SK-N-SH (cell line): ENCODE measurements at regions not wholly inside any gene's neighbourhood (a gene's known extent, or its start where the extent isn't known, plus 50 kb on each side); places are given as distances from the start of the nearest gene placed in this dataset.

Source experiments
- CTCF ChIA-PET: fragments of 300-600, 350-600 bp; formaldehyde crosslinking; extraction: SDS; loops from one replicate; lab custom pipeline; 2021; lab: Yijun Ruan, JAX
- POLR2A ChIA-PET: fragments of 350-600 bp; sonication (Branson Sonifier 250); formaldehyde crosslinking; extraction: SDS; loops from one replicate; lab custom pipeline; 2020; ENCODE audit warnings: antibody characterized with exemption, inconsistent platforms; lab: Yijun Ruan, JAX
- DNase-seq: peaks from one replicate; pipeline ENCODE4 v3.0.0; 2012
- H2AFZ ChIP-seq: fragments of 200-600 bp; sonication (generic); 2 replicates; pipeline ENCODE4 v1.8.1; 2016; ENCODE audit warnings: antibody characterized with exemption, mild to moderate bottlenecking, low read depth
- H3F3A ChIP-seq: fragments of 200-600 bp; sonication (generic); replicated peaks from 2 replicates; pipeline ENCODE3; 2016; ENCODE audit warnings: antibody characterized with exemption, mild to moderate bottlenecking; ENCODE audit not compliant: insufficient read depth
- H3K27ac ChIP-seq, 2 experiments: fragments of 200-500 bp in 1 of 2; fragments of 200-600 bp in 1 of 2; sonication (Bioruptor generic) in 1 of 2; sonication (generic), shearing (Covaris generic) in 1 of 2; 2 replicates each; pipeline versions ENCODE4 v1.5.1 to v1.6.1; 2014 to 2016; ENCODE audit warnings: low read depth in 2 of 2, inconsistent platforms in 1 of 2, low read length in 1 of 2, mild to moderate bottlenecking in 1 of 2, mixed read lengths in 1 of 2
- H3K27me3 ChIP-seq: fragments of 200-600 bp; sonication (generic), shearing (Covaris generic); 2 replicates; pipeline ENCODE4 v1.6.1; 2016; ENCODE audit warnings: mixed run types; ENCODE audit not compliant: insufficient read depth
- H3K36me3 ChIP-seq, 2 experiments: fragments of 200-500 bp in 1 of 2; fragments of 200-600 bp in 1 of 2; sonication (Bioruptor generic) in 1 of 2; sonication (generic) in 1 of 2; replicated peaks in 1 of 2; 2 replicates each; pipeline versions ENCODE3 to v1.5.1; 2014 to 2016; ENCODE audit warnings: low read length in 1 of 2, mild to moderate bottlenecking in 1 of 2; ENCODE audit not compliant: insufficient read depth in 2 of 2, control insufficient read depth in 1 of 2
- H3K4me1 ChIP-seq, 2 experiments: fragments of 200-500 bp in 1 of 2; fragments of 200-600 bp in 1 of 2; sonication (Bioruptor generic) in 1 of 2; sonication (generic), shearing (Covaris generic) in 1 of 2; 2 replicates each; pipeline versions ENCODE4 v1.5.1 to v1.6.1; 2014 to 2016; ENCODE audit warnings: low read depth in 1 of 2, low read length in 1 of 2, mixed run types in 1 of 2; ENCODE audit not compliant: insufficient read depth in 2 of 2, control insufficient read depth in 1 of 2
- H3K4me2 ChIP-seq: fragments of 200-600 bp; sonication (generic), shearing (Covaris generic); 2 replicates; pipeline ENCODE4 v1.6.1; 2017; ENCODE audit warnings: mixed run types
- H3K4me3 ChIP-seq, 2 experiments: fragments of 200-500 bp in 1 of 2; fragments of 200-600 bp in 1 of 2; sonication (Bioruptor generic) in 1 of 2; sonication (generic), shearing (Covaris generic) in 1 of 2; 2 replicates each; pipeline versions ENCODE4 v1.5.1 to v1.8.1; 2014 to 2016; ENCODE audit warnings: low read depth in 2 of 2, inconsistent platforms in 1 of 2, low read length in 1 of 2, mild to moderate bottlenecking in 1 of 2, mixed read lengths in 1 of 2, moderate library complexity in 1 of 2
- H3K79me2 ChIP-seq: fragments of 200-600 bp; sonication (generic); 2 replicates; pipeline ENCODE4 v1.8.1; 2017; ENCODE audit warnings: mild to moderate bottlenecking; ENCODE audit not compliant: insufficient read depth
- H3K9ac ChIP-seq: fragments of 200-600 bp; sonication (generic); 2 replicates; pipeline ENCODE4 v1.6.1; 2017; ENCODE audit warnings: mixed run types
- H3K9me2 ChIP-seq: fragments of 200-600 bp; sonication (generic); 2 replicates; pipeline ENCODE4 v1.6.1; 2017; ENCODE audit warnings: mixed run types
- H3K9me3 ChIP-seq: fragments of 200-600 bp; sonication (generic); 2 replicates; pipeline ENCODE4 v1.6.1; 2017; ENCODE audit warnings: mixed run types, mild to moderate bottlenecking, moderate library complexity
- H4K20me1 ChIP-seq: fragments of 200-600 bp; sonication (generic); 2 replicates; pipeline ENCODE4 v1.6.1; 2017; ENCODE audit warnings: mild to moderate bottlenecking, mixed run types; ENCODE audit not compliant: insufficient read depth
- ELF1 ChIP-seq: IDR thresholded peaks from 2 replicates; pipeline ENCODE4 v1.4.0; 2012
- EP300 ChIP-seq, 2 experiments: IDR thresholded peaks; 2 replicates each; pipeline versions ENCODE4 v1.4.0 to v1.6.1; 2012; ENCODE audit warnings: borderline replicate concordance in 1 of 2, low read depth in 1 of 2, low read length in 1 of 2
- EZH2phosphoT487 ChIP-seq: fragments of 200-600 bp; sonication (generic); IDR thresholded peaks from 2 replicates; pipeline ENCODE4 v1.6.1; 2017; ENCODE audit warnings: low read depth, mixed run types, mild to moderate bottlenecking, antibody characterized with exemption, moderate library complexity, borderline replicate concordance
- FOSL2 ChIP-seq: IDR thresholded peaks from 2 replicates; pipeline ENCODE4 v1.4.0; 2012; ENCODE audit warnings: low read depth, mild to moderate bottlenecking, moderate library complexity, borderline replicate concordance
- FOXJ3 ChIP-seq: sonication (generic); formaldehyde crosslinking; IDR thresholded peaks from 2 replicates; pipeline ENCODE4 v1.5.1; 2020; ENCODE audit warnings: mild to moderate bottlenecking, missing genetic modification reagents
- GATA2 ChIP-seq: sonication (generic); formaldehyde crosslinking; IDR thresholded peaks from 2 replicates; pipeline ENCODE4 v1.5.0; 2020; ENCODE audit warnings: mild to moderate bottlenecking, missing genetic modification reagents
- JUND ChIP-seq: IDR thresholded peaks from 2 replicates; pipeline ENCODE4 v1.4.0; 2012
- MEF2A ChIP-seq: IDR thresholded peaks from 2 replicates; pipeline ENCODE4 v1.4.0; 2012; ENCODE audit warnings: low read depth, borderline replicate concordance
- MXI1 ChIP-seq: IDR thresholded peaks from 2 replicates; pipeline ENCODE4 v1.6.1; 2012; ENCODE audit warnings: mild to moderate bottlenecking, low read depth, low read length, improper control_type of control experiment
- RAD21 ChIP-seq: IDR thresholded peaks from 2 replicates; pipeline ENCODE4 v1.6.1; 2012; ENCODE audit warnings: mild to moderate bottlenecking, low read length
- RFX5 ChIP-seq: IDR thresholded peaks from 2 replicates; pipeline ENCODE4 v1.6.1; 2012; ENCODE audit warnings: mild to moderate bottlenecking, improper control_type of control experiment, low read length
- RXRA ChIP-seq: IDR thresholded peaks from 2 replicates; pipeline ENCODE4 v1.4.0; 2012; ENCODE audit warnings: low read depth, mild to moderate bottlenecking, borderline replicate concordance
- SMC3 ChIP-seq: IDR thresholded peaks from 2 replicates; pipeline ENCODE4 v1.6.1; 2012; ENCODE audit warnings: low read depth, low read length, improper control_type of control experiment
- TEAD4 ChIP-seq: IDR thresholded peaks from 2 replicates; pipeline ENCODE4 v1.4.0; 2012; ENCODE audit warnings: mild to moderate bottlenecking, borderline replicate concordance; ENCODE audit not compliant: insufficient read depth
- USF2 ChIP-seq: fragments of 150-350 bp; IDR thresholded peaks from 2 replicates; pipeline ENCODE4 v1.6.1; 2017; ENCODE audit warnings: antibody characterized with exemption, low read length, low read depth, borderline replicate concordance
- ZBTB33 ChIP-seq: IDR thresholded peaks from 2 replicates; pipeline ENCODE4 v1.4.0; 2012; ENCODE audit warnings: low read depth, borderline replicate concordance
- WGBS: methylation state at CpG from one replicate; pipeline ENCODE4 v1.1.6; 2017; ENCODE audit warnings: low lambda C conversion rate; 5-methylcytosine and 5-hydroxymethylcytosine counted together
- TF ChIP-seq, protein P1 (sequence below): IDR thresholded peaks from 2 replicates; pipeline ENCODE4 v1.4.0; 2012; ENCODE audit warnings: low read depth
- TF ChIP-seq, protein P2 (sequence below): fragments of 200-600 bp; sonication (generic); IDR thresholded peaks from 2 replicates; pipeline ENCODE4 v1.6.1; 2017; ENCODE audit warnings: antibody characterized with exemption, mild to moderate bottlenecking, moderate library complexity

- 9% methylated on average over 1 of the region's 1 CpG for WGBS
- POLR2A ChIA-PET = no interaction called here
Observed at GRCh38 chr4:33357121-33357520, 2637.0 kb downstream of the PCDH7 start.

GRCh38 chr4:33369446-33369845, 2649.3 kb downstream of the PCDH7 start:
- ChIA-PET POLR2A (no interaction called here), CTCF (interaction anchor here (0.6 to 0.7 kb wide), 2 partner anchors 255 to 964 kb away, joined by 3 read pairs; no protein-coding TSS in a partner anchor)
- H3F3A ChIP-seq = no peaks in the 10 kb centered on the region
- no peaks in the 10 kb centered on the region for H3K4me1 ChIP-seq
- H4K20me1 ChIP-seq = no peaks in the 10 kb centered on the region
- no peak overlapping the region for H3K4me3 ChIP-seq
- H3K9me3 ChIP-seq = no peaks in the 10 kb centered on the region
- no peak for DNase-seq
- TF ChIP-seq RXRA = no peak
- 25% methylated on average over 3 of the region's 3 CpGs for WGBS
- H2AFZ ChIP-seq = no peak overlapping the region
- no peak overlapping the region for H3K9ac ChIP-seq
- no peak overlapping the region for H3K27ac ChIP-seq
- no peaks in the 10 kb centered on the region for H3K79me2 ChIP-seq
- no peaks in the 10 kb centered on the region for H3K36me3 ChIP-seq
- no peaks in the 10 kb centered on the region for H3K27me3 ChIP-seq
- H3K9me2 ChIP-seq = 0 out of 2 replicates have a peak, but pooled peaks cover 2% of the 10 kb centered on the region
- H3K4me2 ChIP-seq = no peak overlapping the region

More at GRCh38 chr4:33357121-33357520, 2637.0 kb downstream of the PCDH7 start:
- H3K4me2 ChIP-seq = no peak overlapping the region
- H4K20me1 ChIP-seq = no peaks in the 10 kb centered on the region
- no peak overlapping the region for H2AFZ ChIP-seq
- no peaks in the 10 kb centered on the region; the same call in 1 of the 2 replicates for H3K9me2 ChIP-seq
- H3K4me3 ChIP-seq = no peak overlapping the region
- CTCF ChIA-PET = no interaction called here
- H3F3A ChIP-seq = no peaks in the 10 kb centered on the region
- H3K9me3 ChIP-seq = no peaks in the 10 kb centered on the region
- H3K27me3 ChIP-seq = no peaks in the 10 kb centered on the region
- no peaks in the 10 kb centered on the region for H3K4me1 ChIP-seq
- H3K36me3 ChIP-seq = no peaks in the 10 kb centered on the region
- DNase-seq = no peak
- no peak overlapping the region for H3K27ac ChIP-seq
- H3K79me2 ChIP-seq = no peaks in the 10 kb centered on the region; the same call in 1 of the 2 replicates
- H3K9ac ChIP-seq = no peak overlapping the region
- TF ChIP-seq MXI1 = no peak
- no peak for TF ChIP-seq TEAD4
- no peak for TF ChIP-seq JUND
- no peak for TF ChIP-seq RAD21
- TF ChIP-seq MEF2A = no peak
- TF ChIP-seq ZBTB33 = no peak
- TF ChIP-seq EP300 (IDR thresholded peaks at IDR 0.05; ENCODE audit: borderline replicate concordance in 1 of 2, low read depth in 1 of 2, low read length in 1 of 2) = no peak
- no peak for TF ChIP-seq RXRA
- TF ChIP-seq, protein P1, sequence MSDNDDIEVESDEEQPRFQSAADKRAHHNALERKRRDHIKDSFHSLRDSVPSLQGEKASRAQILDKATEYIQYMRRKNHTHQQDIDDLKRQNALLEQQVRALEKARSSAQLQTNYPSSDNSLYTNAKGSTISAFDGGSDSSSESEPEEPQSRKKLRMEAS = no peak

- POLR2A ChIA-PET = no interaction called here
- TF ChIP-seq FOSL2 = no peak
- TF ChIP-seq RFX5 = no peak
- TF ChIP-seq, protein P2, sequence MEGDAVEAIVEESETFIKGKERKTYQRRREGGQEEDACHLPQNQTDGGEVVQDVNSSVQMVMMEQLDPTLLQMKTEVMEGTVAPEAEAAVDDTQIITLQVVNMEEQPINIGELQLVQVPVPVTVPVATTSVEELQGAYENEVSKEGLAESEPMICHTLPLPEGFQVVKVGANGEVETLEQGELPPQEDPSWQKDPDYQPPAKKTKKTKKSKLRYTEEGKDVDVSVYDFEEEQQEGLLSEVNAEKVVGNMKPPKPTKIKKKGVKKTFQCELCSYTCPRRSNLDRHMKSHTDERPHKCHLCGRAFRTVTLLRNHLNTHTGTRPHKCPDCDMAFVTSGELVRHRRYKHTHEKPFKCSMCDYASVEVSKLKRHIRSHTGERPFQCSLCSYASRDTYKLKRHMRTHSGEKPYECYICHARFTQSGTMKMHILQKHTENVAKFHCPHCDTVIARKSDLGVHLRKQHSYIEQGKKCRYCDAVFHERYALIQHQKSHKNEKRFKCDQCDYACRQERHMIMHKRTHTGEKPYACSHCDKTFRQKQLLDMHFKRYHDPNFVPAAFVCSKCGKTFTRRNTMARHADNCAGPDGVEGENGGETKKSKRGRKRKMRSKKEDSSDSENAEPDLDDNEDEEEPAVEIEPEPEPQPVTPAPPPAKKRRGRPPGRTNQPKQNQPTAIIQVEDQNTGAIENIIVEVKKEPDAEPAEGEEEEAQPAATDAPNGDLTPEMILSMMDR = no peak
- no peak for TF ChIP-seq GATA2 (CRISPR knock-in tag)
- no peak for TF ChIP-seq ELF1
- TF ChIP-seq USF2 = no peak
- no peak for TF ChIP-seq MEF2A
- TF ChIP-seq MXI1 = no peak
- TF ChIP-seq EZH2phosphoT487 = no peak
- TF ChIP-seq FOXJ3 (CRISPR knock-in tag) = no peak
- no peak for TF ChIP-seq SMC3
Observed at GRCh38 chr4:33381816-33382215, 2661.6 kb downstream of the PCDH7 start.

More at GRCh38 chr4:33381816-33382215, 2661.6 kb downstream of the PCDH7 start:
- Histone ChIP-seq H3K9me3 (no peaks in the 10 kb centered on the region), H3K27ac (no peak overlapping the region), H3K9ac (no peak overlapping the region), H3K27me3 (no peaks in the 10 kb centered on the region), H3K9me2 (no peaks in the 10 kb centered on the region), H3K79me2 (no peaks in the 10 kb centered on the region), H3K4me1 (no peaks in the 10 kb centered on the region), H4K20me1 (no peaks in the 10 kb centered on the region), H3K4me2 (no peak overlapping the region), H3K4me3 (no peak overlapping the region), H3F3A (no peaks in the 10 kb centered on the region), H3K36me3 (no peaks in the 10 kb centered on the region), H2AFZ (no peak overlapping the region)
- CTCF ChIA-PET = no interaction called here
- DNase-seq = no peak
- 18% methylated on average over 4 of the region's 4 CpGs for WGBS
